ENCODE measurements at regions not wholly inside any gene's neighbourhood (a gene's known extent, or its start where the extent isn't known, plus 50 kb on each side); places are given as distances from the start of the nearest gene placed in this dataset.

DNA sequence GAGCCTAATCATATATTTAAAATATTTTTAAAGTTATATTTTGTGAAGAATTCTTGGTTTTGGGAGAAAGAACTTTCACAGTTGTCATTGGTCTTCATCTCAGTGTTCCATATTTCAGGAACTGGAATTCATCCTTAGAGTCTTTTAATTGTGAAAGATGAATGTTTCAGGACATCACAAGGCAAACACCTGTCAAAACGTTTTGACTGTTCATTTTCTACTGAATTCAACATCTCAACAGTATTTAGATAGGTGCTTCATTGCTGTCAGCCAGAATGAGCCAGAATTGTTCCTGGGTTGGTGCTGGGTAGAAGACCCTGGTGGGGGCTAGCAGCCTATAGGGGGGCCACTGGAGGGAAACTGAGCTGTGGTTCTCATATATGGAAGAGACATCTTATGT is 255.1 kb upstream of the CXCR4 start:
- TF ChIP-seq YY1 (IDR thresholded peaks at IDR 0.05; ENCODE audit: low read depth, low read length) (no peak), FOS (IDR thresholded peaks at IDR 0.05; ENCODE audit: borderline replicate concordance, extremely low read depth, insufficient read length) (no peak), TAF1 (IDR thresholded peaks at IDR 0.05; ENCODE audit: borderline replicate concordance, low read depth, low read length) (no peak), CBFB (IDR thresholded peaks at IDR 0.05; ENCODE audit: low read depth) (no peak), CBX3 (IDR thresholded peaks at IDR 0.05; ENCODE audit: borderline replicate concordance, low read depth) (no peak), HDAC6 (IDR thresholded peaks at IDR 0.05; ENCODE audit: unreplicated experiment) (no peak), EP300 (IDR thresholded peaks at IDR 0.05; ENCODE audit: borderline replicate concordance in 1 of 2, control insufficient read depth in 1 of 2, low read depth in 2 of 2, low read length in 2 of 2) (no peak), CHD2 (IDR thresholded peaks at IDR 0.05; ENCODE audit: borderline replicate concordance, low read depth, low read length) (no peak), CBX5 (IDR thresholded peaks at IDR 0.05; ENCODE audit: low read depth) (no peak), BMI1 (IDR thresholded peaks at IDR 0.05; ENCODE audit: borderline replicate concordance) (no peak)
- TF ChIP-seq, protein P1, sequence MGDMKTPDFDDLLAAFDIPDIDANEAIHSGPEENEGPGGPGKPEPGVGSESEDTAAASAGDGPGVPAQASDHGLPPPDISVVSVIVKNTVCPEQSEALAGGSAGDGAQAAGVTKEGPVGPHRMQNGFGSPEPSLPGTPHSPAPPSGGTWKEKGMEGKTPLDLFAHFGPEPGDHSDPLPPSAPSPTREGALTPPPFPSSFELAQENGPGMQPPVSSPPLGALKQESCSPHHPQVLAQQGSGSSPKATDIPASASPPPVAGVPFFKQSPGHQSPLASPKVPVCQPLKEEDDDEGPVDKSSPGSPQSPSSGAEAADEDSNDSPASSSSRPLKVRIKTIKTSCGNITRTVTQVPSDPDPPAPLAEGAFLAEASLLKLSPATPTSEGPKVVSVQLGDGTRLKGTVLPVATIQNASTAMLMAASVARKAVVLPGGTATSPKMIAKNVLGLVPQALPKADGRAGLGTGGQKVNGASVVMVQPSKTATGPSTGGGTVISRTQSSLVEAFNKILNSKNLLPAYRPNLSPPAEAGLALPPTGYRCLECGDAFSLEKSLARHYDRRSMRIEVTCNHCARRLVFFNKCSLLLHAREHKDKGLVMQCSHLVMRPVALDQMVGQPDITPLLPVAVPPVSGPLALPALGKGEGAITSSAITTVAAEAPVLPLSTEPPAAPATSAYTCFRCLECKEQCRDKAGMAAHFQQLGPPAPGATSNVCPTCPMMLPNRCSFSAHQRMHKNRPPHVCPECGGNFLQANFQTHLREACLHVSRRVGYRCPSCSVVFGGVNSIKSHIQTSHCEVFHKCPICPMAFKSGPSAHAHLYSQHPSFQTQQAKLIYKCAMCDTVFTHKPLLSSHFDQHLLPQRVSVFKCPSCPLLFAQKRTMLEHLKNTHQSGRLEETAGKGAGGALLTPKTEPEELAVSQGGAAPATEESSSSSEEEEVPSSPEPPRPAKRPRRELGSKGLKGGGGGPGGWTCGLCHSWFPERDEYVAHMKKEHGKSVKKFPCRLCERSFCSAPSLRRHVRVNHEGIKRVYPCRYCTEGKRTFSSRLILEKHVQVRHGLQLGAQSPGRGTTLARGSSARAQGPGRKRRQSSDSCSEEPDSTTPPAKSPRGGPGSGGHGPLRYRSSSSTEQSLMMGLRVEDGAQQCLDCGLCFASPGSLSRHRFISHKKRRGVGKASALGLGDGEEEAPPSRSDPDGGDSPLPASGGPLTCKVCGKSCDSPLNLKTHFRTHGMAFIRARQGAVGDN (IDR thresholded peaks at IDR 0.05), result no peak
- TF ChIP-seq, protein P2, sequence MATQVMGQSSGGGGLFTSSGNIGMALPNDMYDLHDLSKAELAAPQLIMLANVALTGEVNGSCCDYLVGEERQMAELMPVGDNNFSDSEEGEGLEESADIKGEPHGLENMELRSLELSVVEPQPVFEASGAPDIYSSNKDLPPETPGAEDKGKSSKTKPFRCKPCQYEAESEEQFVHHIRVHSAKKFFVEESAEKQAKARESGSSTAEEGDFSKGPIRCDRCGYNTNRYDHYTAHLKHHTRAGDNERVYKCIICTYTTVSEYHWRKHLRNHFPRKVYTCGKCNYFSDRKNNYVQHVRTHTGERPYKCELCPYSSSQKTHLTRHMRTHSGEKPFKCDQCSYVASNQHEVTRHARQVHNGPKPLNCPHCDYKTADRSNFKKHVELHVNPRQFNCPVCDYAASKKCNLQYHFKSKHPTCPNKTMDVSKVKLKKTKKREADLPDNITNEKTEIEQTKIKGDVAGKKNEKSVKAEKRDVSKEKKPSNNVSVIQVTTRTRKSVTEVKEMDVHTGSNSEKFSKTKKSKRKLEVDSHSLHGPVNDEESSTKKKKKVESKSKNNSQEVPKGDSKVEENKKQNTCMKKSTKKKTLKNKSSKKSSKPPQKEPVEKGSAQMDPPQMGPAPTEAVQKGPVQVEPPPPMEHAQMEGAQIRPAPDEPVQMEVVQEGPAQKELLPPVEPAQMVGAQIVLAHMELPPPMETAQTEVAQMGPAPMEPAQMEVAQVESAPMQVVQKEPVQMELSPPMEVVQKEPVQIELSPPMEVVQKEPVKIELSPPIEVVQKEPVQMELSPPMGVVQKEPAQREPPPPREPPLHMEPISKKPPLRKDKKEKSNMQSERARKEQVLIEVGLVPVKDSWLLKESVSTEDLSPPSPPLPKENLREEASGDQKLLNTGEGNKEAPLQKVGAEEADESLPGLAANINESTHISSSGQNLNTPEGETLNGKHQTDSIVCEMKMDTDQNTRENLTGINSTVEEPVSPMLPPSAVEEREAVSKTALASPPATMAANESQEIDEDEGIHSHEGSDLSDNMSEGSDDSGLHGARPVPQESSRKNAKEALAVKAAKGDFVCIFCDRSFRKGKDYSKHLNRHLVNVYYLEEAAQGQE (IDR thresholded peaks at IDR 0.05; ENCODE audit: low read depth, low read length), result no peak
- TF ChIP-seq, protein P3, sequence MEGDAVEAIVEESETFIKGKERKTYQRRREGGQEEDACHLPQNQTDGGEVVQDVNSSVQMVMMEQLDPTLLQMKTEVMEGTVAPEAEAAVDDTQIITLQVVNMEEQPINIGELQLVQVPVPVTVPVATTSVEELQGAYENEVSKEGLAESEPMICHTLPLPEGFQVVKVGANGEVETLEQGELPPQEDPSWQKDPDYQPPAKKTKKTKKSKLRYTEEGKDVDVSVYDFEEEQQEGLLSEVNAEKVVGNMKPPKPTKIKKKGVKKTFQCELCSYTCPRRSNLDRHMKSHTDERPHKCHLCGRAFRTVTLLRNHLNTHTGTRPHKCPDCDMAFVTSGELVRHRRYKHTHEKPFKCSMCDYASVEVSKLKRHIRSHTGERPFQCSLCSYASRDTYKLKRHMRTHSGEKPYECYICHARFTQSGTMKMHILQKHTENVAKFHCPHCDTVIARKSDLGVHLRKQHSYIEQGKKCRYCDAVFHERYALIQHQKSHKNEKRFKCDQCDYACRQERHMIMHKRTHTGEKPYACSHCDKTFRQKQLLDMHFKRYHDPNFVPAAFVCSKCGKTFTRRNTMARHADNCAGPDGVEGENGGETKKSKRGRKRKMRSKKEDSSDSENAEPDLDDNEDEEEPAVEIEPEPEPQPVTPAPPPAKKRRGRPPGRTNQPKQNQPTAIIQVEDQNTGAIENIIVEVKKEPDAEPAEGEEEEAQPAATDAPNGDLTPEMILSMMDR (IDR thresholded peaks at IDR 0.05 in 2 of 3, conservative IDR thresholded peaks at IDR 0.05 in 1 of 3; ENCODE audit: control insufficient read depth in 2 of 3, extremely low read depth in 1 of 3, insufficient read depth in 1 of 3, low read depth in 3 of 3, low read length in 3 of 3), result no peak
- TF ChIP-seq, protein P4, sequence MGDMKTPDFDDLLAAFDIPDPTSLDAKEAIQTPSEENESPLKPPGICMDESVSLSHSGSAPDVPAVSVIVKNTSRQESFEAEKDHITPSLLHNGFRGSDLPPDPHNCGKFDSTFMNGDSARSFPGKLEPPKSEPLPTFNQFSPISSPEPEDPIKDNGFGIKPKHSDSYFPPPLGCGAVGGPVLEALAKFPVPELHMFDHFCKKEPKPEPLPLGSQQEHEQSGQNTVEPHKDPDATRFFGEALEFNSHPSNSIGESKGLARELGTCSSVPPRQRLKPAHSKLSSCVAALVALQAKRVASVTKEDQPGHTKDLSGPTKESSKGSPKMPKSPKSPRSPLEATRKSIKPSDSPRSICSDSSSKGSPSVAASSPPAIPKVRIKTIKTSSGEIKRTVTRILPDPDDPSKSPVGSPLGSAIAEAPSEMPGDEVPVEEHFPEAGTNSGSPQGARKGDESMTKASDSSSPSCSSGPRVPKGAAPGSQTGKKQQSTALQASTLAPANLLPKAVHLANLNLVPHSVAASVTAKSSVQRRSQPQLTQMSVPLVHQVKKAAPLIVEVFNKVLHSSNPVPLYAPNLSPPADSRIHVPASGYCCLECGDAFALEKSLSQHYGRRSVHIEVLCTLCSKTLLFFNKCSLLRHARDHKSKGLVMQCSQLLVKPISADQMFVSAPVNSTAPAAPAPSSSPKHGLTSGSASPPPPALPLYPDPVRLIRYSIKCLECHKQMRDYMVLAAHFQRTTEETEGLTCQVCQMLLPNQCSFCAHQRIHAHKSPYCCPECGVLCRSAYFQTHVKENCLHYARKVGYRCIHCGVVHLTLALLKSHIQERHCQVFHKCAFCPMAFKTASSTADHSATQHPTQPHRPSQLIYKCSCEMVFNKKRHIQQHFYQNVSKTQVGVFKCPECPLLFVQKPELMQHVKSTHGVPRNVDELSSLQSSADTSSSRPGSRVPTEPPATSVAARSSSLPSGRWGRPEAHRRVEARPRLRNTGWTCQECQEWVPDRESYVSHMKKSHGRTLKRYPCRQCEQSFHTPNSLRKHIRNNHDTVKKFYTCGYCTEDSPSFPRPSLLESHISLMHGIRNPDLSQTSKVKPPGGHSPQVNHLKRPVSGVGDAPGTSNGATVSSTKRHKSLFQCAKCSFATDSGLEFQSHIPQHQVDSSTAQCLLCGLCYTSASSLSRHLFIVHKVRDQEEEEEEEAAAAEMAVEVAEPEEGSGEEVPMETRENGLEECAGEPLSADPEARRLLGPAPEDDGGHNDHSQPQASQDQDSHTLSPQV (IDR thresholded peaks at IDR 0.05), result no peak

Measured in GM12878 (cell line).